ENCODE measurements at regions not wholly inside any gene's neighbourhood (a gene's known extent, or its start where the extent isn't known, plus 50 kb on each side); places are given as distances from the start of the nearest gene placed in this dataset.
"Not testable (repeated sequence)": the region's sequence is repeated elsewhere in the genome, so short reads cannot be mapped to it uniquely, and the experiment has no call there.

- CTCF ChIA-PET: no interaction called here
- H3K4me1 ChIP-seq (ENCODE audit: control extremely low read depth in 1 of 4, control insufficient read depth in 4 of 4, insufficient read depth in 4 of 4, low read length in 3 of 4): no peaks in the 10 kb centered on the region
- H3K27ac ChIP-seq (ENCODE audit: insufficient read depth in 1 of 2, low read depth in 1 of 2, low read length in 2 of 2, poor library complexity in 1 of 2, severe bottlenecking in 2 of 2): no peak overlapping the region
- H3K27me3 ChIP-seq (replicated peaks in 2 of 5; ENCODE audit: control insufficient read depth in 4 of 5, insufficient read depth in 5 of 5, low read length in 4 of 5): no peaks in the 10 kb centered on the region
- WGBS (ENCODE audit: insufficient coverage): no CpG with 5 or more reads among the region's 2 CpGs
- no peak for DNase-seq
- H3K36me3 ChIP-seq (ENCODE audit: control insufficient read depth in 4 of 4, insufficient read depth in 4 of 4, low read length in 3 of 4): no peaks in the 10 kb centered on the region
- H3K4me3 ChIP-seq (ENCODE audit: control insufficient read depth in 1 of 7, extremely low read depth in 1 of 7, insufficient read depth in 4 of 7, low read depth in 2 of 7, low read length in 6 of 7): no peak overlapping the region
- peaks cover 0 to 2% (median 0%) of the 10 kb centered on the region in 5 experiments for H3K9me3 ChIP-seq (ENCODE audit: control extremely low read depth in 1 of 5, control insufficient read depth in 4 of 5, insufficient read depth in 2 of 5, low read depth in 1 of 5, low read length in 4 of 5)
- POLR2A ChIA-PET: no interaction called here
These were observed 134.1 kb downstream of the FZD1 start for GRCh38 chr7:91398341-91398740.

- 95% methylated on average over 2 of the region's 3 CpGs for WGBS (ENCODE audit: insufficient coverage)
- Histone ChIP-seq H3K27ac (ENCODE audit: insufficient read depth in 1 of 2, low read depth in 1 of 2, low read length in 2 of 2, poor library complexity in 1 of 2, severe bottlenecking in 2 of 2) (no peak overlapping the region), H3K4me1 (ENCODE audit: control extremely low read depth in 1 of 4, control insufficient read depth in 4 of 4, insufficient read depth in 4 of 4, low read length in 3 of 4) (no peaks in the 10 kb centered on the region), H3K27me3 (replicated peaks in 2 of 5; ENCODE audit: control insufficient read depth in 4 of 5, insufficient read depth in 5 of 5, low read length in 4 of 5) (no peaks in the 10 kb centered on the region), H3K4me3 (ENCODE audit: control insufficient read depth in 1 of 7, extremely low read depth in 1 of 7, insufficient read depth in 4 of 7, low read depth in 2 of 7, low read length in 6 of 7) (no peak overlapping the region), H3K9me3 (ENCODE audit: control extremely low read depth in 1 of 5, control insufficient read depth in 4 of 5, insufficient read depth in 2 of 5, low read depth in 1 of 5, low read length in 4 of 5) (no peaks in the 10 kb centered on the region), H3K36me3 (ENCODE audit: control insufficient read depth in 4 of 4, insufficient read depth in 4 of 4, low read length in 3 of 4) (no peaks in the 10 kb centered on the region)
- ChIA-PET POLR2A (no interaction called here), CTCF (no interaction called here)
- no peak for DNase-seq
These were observed 141.0 kb downstream of the FZD1 start for GRCh38 chr7:91405092-91405788.

- H3K36me3 ChIP-seq (ENCODE audit: control insufficient read depth in 4 of 4, insufficient read depth in 4 of 4, low read length in 3 of 4); H3K27ac ChIP-seq (ENCODE audit: insufficient read depth in 1 of 2, low read depth in 1 of 2, low read length in 2 of 2, poor library complexity in 1 of 2, severe bottlenecking in 2 of 2); H3K9me3 ChIP-seq (ENCODE audit: control extremely low read depth in 1 of 5, control insufficient read depth in 4 of 5, insufficient read depth in 2 of 5, low read depth in 1 of 5, low read length in 4 of 5); CTCF ChIA-PET; H3K4me1 ChIP-seq (ENCODE audit: control extremely low read depth in 1 of 4, control insufficient read depth in 4 of 4, insufficient read depth in 4 of 4, low read length in 3 of 4); H3K4me3 ChIP-seq (ENCODE audit: control insufficient read depth in 1 of 7, extremely low read depth in 1 of 7, insufficient read depth in 4 of 7, low read depth in 2 of 7, low read length in 6 of 7); DNase-seq; H3K27me3 ChIP-seq (replicated peaks in 2 of 5; ENCODE audit: control insufficient read depth in 4 of 5, insufficient read depth in 5 of 5, low read length in 4 of 5); POLR2A ChIA-PET: not testable (repeated sequence)
- 100% methylated on average over 1 of the region's 1 CpG for WGBS (ENCODE audit: insufficient coverage)
These were observed 141.6 kb downstream of the FZD1 start for GRCh38 chr7:91405873-91406272.

GRCh38 chr7:91407942-91408341 lies 143.7 kb downstream of the FZD1 start:
- H3K4me3 ChIP-seq (ENCODE audit: control insufficient read depth in 1 of 7, extremely low read depth in 1 of 7, insufficient read depth in 4 of 7, low read depth in 2 of 7, low read length in 6 of 7): no peak overlapping the region
- ChIA-PET CTCF (no interaction called here), POLR2A (no interaction called here)
- no peaks in the 10 kb centered on the region for H3K9me3 ChIP-seq (ENCODE audit: control extremely low read depth in 1 of 5, control insufficient read depth in 4 of 5, insufficient read depth in 2 of 5, low read depth in 1 of 5, low read length in 4 of 5)
- no peak overlapping the region for H3K27ac ChIP-seq (ENCODE audit: insufficient read depth in 1 of 2, low read depth in 1 of 2, low read length in 2 of 2, poor library complexity in 1 of 2, severe bottlenecking in 2 of 2)
- DNase-seq: no peak
- no peaks in the 10 kb centered on the region for H3K27me3 ChIP-seq (replicated peaks in 2 of 5; ENCODE audit: control insufficient read depth in 4 of 5, insufficient read depth in 5 of 5, low read length in 4 of 5)
- no CpG with 5 or more reads among the region's 1 CpG for WGBS (ENCODE audit: insufficient coverage)
- no peaks in the 10 kb centered on the region for H3K4me1 ChIP-seq (ENCODE audit: control extremely low read depth in 1 of 4, control insufficient read depth in 4 of 4, insufficient read depth in 4 of 4, low read length in 3 of 4)
- no peaks in the 10 kb centered on the region for H3K36me3 ChIP-seq (ENCODE audit: control insufficient read depth in 4 of 4, insufficient read depth in 4 of 4, low read length in 3 of 4)

GRCh38 chr7:91408388-91409154 lies 144.3 kb downstream of the FZD1 start:
- H3K4me3 ChIP-seq (ENCODE audit: control insufficient read depth in 1 of 7, extremely low read depth in 1 of 7, insufficient read depth in 4 of 7, low read depth in 2 of 7, low read length in 6 of 7): no peak overlapping the region
- no peak overlapping the region for H3K27ac ChIP-seq (ENCODE audit: insufficient read depth in 1 of 2, low read depth in 1 of 2, low read length in 2 of 2, poor library complexity in 1 of 2, severe bottlenecking in 2 of 2)
- H3K4me1 ChIP-seq (ENCODE audit: control extremely low read depth in 1 of 4, control insufficient read depth in 4 of 4, insufficient read depth in 4 of 4, low read length in 3 of 4): no peaks in the 10 kb centered on the region
- H3K36me3 ChIP-seq (ENCODE audit: control insufficient read depth in 4 of 4, insufficient read depth in 4 of 4, low read length in 3 of 4): no peaks in the 10 kb centered on the region
- 96% methylated on average over 4 of the region's 5 CpGs for WGBS (ENCODE audit: insufficient coverage)
- CTCF ChIA-PET: no interaction called here
- POLR2A ChIA-PET: no interaction called here
- no peaks in the 10 kb centered on the region for H3K9me3 ChIP-seq (ENCODE audit: control extremely low read depth in 1 of 5, control insufficient read depth in 4 of 5, insufficient read depth in 2 of 5, low read depth in 1 of 5, low read length in 4 of 5)
- no peak for DNase-seq
- H3K27me3 ChIP-seq (replicated peaks in 2 of 5; ENCODE audit: control insufficient read depth in 4 of 5, insufficient read depth in 5 of 5, low read length in 4 of 5): no peaks in the 10 kb centered on the region

GRCh38 chr7:91411060-91411459 lies 146.8 kb downstream of the FZD1 start:
- Histone ChIP-seq H3K4me1 (ENCODE audit: control extremely low read depth in 1 of 4, control insufficient read depth in 4 of 4, insufficient read depth in 4 of 4, low read length in 3 of 4) (no peaks in the 10 kb centered on the region), H3K4me3 (ENCODE audit: control insufficient read depth in 1 of 7, extremely low read depth in 1 of 7, insufficient read depth in 4 of 7, low read depth in 2 of 7, low read length in 6 of 7) (no peak overlapping the region), H3K9me3 (ENCODE audit: control extremely low read depth in 1 of 5, control insufficient read depth in 4 of 5, insufficient read depth in 2 of 5, low read depth in 1 of 5, low read length in 4 of 5) (no peaks in the 10 kb centered on the region), H3K27ac (ENCODE audit: insufficient read depth in 1 of 2, low read depth in 1 of 2, low read length in 2 of 2, poor library complexity in 1 of 2, severe bottlenecking in 2 of 2) (no peak overlapping the region), H3K27me3 (replicated peaks in 2 of 5; ENCODE audit: control insufficient read depth in 4 of 5, insufficient read depth in 5 of 5, low read length in 4 of 5) (no peaks in the 10 kb centered on the region), H3K36me3 (ENCODE audit: control insufficient read depth in 4 of 4, insufficient read depth in 4 of 4, low read length in 3 of 4) (no peaks in the 10 kb centered on the region)
- ChIA-PET CTCF (no interaction called here), POLR2A (no interaction called here)
- DNase-seq: no peak
- WGBS (ENCODE audit: insufficient coverage): 95% methylated on average over 3 of the region's 4 CpGs

- ChIA-PET CTCF (interaction anchor here (1.6 kb wide), 1 partner anchor 124 kb away, joined by 3 read pairs; no protein-coding TSS in a partner anchor), POLR2A (no interaction called here)
- H3K27ac ChIP-seq (ENCODE audit: insufficient read depth in 1 of 2, low read depth in 1 of 2, low read length in 2 of 2, poor library complexity in 1 of 2, severe bottlenecking in 2 of 2): no peak overlapping the region
- no peaks in the 10 kb centered on the region for H3K36me3 ChIP-seq (ENCODE audit: control insufficient read depth in 4 of 4, insufficient read depth in 4 of 4, low read length in 3 of 4)
- DNase-seq: no peak
- no peaks in the 10 kb centered on the region for H3K4me1 ChIP-seq (ENCODE audit: control extremely low read depth in 1 of 4, control insufficient read depth in 4 of 4, insufficient read depth in 4 of 4, low read length in 3 of 4)
- H3K4me3 ChIP-seq (ENCODE audit: control insufficient read depth in 1 of 7, extremely low read depth in 1 of 7, insufficient read depth in 4 of 7, low read depth in 2 of 7, low read length in 6 of 7): no peak overlapping the region
- no CpG with 5 or more reads among the region's 2 CpGs for WGBS (ENCODE audit: insufficient coverage)
- H3K9me3 ChIP-seq (ENCODE audit: control extremely low read depth in 1 of 5, control insufficient read depth in 4 of 5, insufficient read depth in 2 of 5, low read depth in 1 of 5, low read length in 4 of 5): no peaks in the 10 kb centered on the region
- no peaks in the 10 kb centered on the region for H3K27me3 ChIP-seq (replicated peaks in 2 of 5; ENCODE audit: control insufficient read depth in 4 of 5, insufficient read depth in 5 of 5, low read length in 4 of 5)
These were observed 148.1 kb downstream of the FZD1 start for GRCh38 chr7:91412298-91412697.

All from common myeloid progenitor, CD34-positive (primary cell).